ENCODE measurements at regions not wholly inside any gene's neighbourhood (a gene's known extent, or its start where the extent isn't known, plus 50 kb on each side); places are given as distances from the start of the nearest gene placed in this dataset.
"Not testable (repeated sequence)": the region's sequence is repeated elsewhere in the genome, so short reads cannot be mapped to it uniquely, and the experiment has no call there.

- Histone ChIP-seq H3K9me3 (ENCODE audit: control insufficient read depth in 4 of 4, insufficient read depth in 3 of 4, low read length in 3 of 4) (peaks cover 0 to 11% (median 2%) of the 10 kb centered on the region in 4 donors), H3K27ac (ENCODE audit: low read depth in 1 of 2, low read length in 1 of 2) (no peak overlapping the region), H3K4me3 (no peak overlapping the region), H3K36me3 (ENCODE audit: control insufficient read depth in 4 of 4, insufficient read depth in 4 of 4, low read length in 4 of 4) (no peaks in the 10 kb centered on the region), H3K4me1 (ENCODE audit: control insufficient read depth in 5 of 5, insufficient read depth in 5 of 5, low read length in 5 of 5) (no peaks in the 10 kb centered on the region), H3K9ac (ENCODE audit: insufficient read depth in 1 of 2, low read length in 2 of 2) (no peak overlapping the region), H3K27me3 (ENCODE audit: control insufficient read depth in 3 of 3, insufficient read depth in 3 of 3, low read length in 2 of 3) (no peaks in the 10 kb centered on the region)
- TF ChIP-seq, protein P1, sequence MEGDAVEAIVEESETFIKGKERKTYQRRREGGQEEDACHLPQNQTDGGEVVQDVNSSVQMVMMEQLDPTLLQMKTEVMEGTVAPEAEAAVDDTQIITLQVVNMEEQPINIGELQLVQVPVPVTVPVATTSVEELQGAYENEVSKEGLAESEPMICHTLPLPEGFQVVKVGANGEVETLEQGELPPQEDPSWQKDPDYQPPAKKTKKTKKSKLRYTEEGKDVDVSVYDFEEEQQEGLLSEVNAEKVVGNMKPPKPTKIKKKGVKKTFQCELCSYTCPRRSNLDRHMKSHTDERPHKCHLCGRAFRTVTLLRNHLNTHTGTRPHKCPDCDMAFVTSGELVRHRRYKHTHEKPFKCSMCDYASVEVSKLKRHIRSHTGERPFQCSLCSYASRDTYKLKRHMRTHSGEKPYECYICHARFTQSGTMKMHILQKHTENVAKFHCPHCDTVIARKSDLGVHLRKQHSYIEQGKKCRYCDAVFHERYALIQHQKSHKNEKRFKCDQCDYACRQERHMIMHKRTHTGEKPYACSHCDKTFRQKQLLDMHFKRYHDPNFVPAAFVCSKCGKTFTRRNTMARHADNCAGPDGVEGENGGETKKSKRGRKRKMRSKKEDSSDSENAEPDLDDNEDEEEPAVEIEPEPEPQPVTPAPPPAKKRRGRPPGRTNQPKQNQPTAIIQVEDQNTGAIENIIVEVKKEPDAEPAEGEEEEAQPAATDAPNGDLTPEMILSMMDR (IDR thresholded peaks at IDR 0.05; ENCODE audit: control extremely low read depth, extremely low read depth) = no peak
- WGBS, 2 donors = 69 to 81% methylated on average over 18 of the region's 18 CpGs
- DNase-seq = no peak
- ATAC-seq (ENCODE audit: insufficient read depth, low FRiP score) = no peak
Measured at GRCh38 chr14:105926373-105927095, 400.2 kb downstream of the TMEM121 start.

GRCh38 chr14:105927096-105928060, 401.0 kb downstream of the TMEM121 start:
- Histone ChIP-seq H3K4me1 (ENCODE audit: control insufficient read depth in 5 of 5, insufficient read depth in 5 of 5, low read length in 5 of 5) (no peaks in the 10 kb centered on the region), H3K27ac (ENCODE audit: low read depth in 1 of 2, low read length in 1 of 2) (no peak overlapping the region), H3K36me3 (ENCODE audit: control insufficient read depth in 4 of 4, insufficient read depth in 4 of 4, low read length in 4 of 4) (no peaks in the 10 kb centered on the region), H3K27me3 (ENCODE audit: control insufficient read depth in 3 of 3, insufficient read depth in 3 of 3, low read length in 2 of 3) (no peaks in the 10 kb centered on the region), H3K9me3 (ENCODE audit: control insufficient read depth in 4 of 4, insufficient read depth in 3 of 4, low read length in 3 of 4) (peaks cover 0 to 5% (median 3%) of the 10 kb centered on the region in 4 donors), H3K9ac (ENCODE audit: insufficient read depth in 1 of 2, low read length in 2 of 2) (no peak overlapping the region), H3K4me3 (no peak overlapping the region)
- DNase-seq (no peak), ATAC-seq (ENCODE audit: insufficient read depth, low FRiP score) (no peak)
- WGBS, 2 donors = 42 to 66% methylated on average over 22 to 25 of the region's 25 CpGs
- TF ChIP-seq, protein P1 (IDR thresholded peaks at IDR 0.05; ENCODE audit: control extremely low read depth, extremely low read depth) = no peak

GRCh38 chr14:105928171-105929111, 402.1 kb downstream of the TMEM121 start:
- not testable (repeated sequence) for H3K36me3 ChIP-seq (ENCODE audit: control insufficient read depth in 4 of 4, insufficient read depth in 4 of 4, low read length in 4 of 4); H3K9me3 ChIP-seq (ENCODE audit: control insufficient read depth in 4 of 4, insufficient read depth in 3 of 4, low read length in 3 of 4); H3K27me3 ChIP-seq (ENCODE audit: control insufficient read depth in 3 of 3, insufficient read depth in 3 of 3, low read length in 2 of 3); H3K4me1 ChIP-seq (ENCODE audit: control insufficient read depth in 5 of 5, insufficient read depth in 5 of 5, low read length in 5 of 5); H3K9ac ChIP-seq (ENCODE audit: insufficient read depth in 1 of 2, low read length in 2 of 2); DNase-seq; ATAC-seq (ENCODE audit: insufficient read depth, low FRiP score); H3K27ac ChIP-seq (ENCODE audit: low read depth in 1 of 2, low read length in 1 of 2); H3K4me3 ChIP-seq
- 31 to 56% methylated on average over 23 of the region's 23 CpGs for WGBS, 2 donors
